Mucosa of descending colon (tissue), 3 donors: ENCODE measurements at regions not wholly inside any gene's neighbourhood (a gene's known extent, or its start where the extent isn't known, plus 50 kb on each side); places are given as distances from the start of the nearest gene placed in this dataset.
"Not testable (repeated sequence)": the region's sequence is repeated elsewhere in the genome, so short reads cannot be mapped to it uniquely, and the experiment has no call there.

Experiments used
- ATAC-seq: fragments of 200-7000 bp; cut with Tn5 transposase; one replicate; pipeline ENCODE4 v1.9.1; 2020; ENCODE audit warnings: mild to moderate bottlenecking, moderate library complexity
- DNase-seq, 3 donors: peaks; one replicate each; pipeline ENCODE4 v3.0.0-alpha.2; 2020
- H3K36me3 ChIP-seq: fragments of 200-600 bp; one replicate; pipeline ENCODE4 v1.8.0; 2021; ENCODE audit warnings: low read depth, mild to moderate bottlenecking
- H3K4me1 ChIP-seq: fragments of 200-600 bp; one replicate; pipeline ENCODE4 v1.8.0; 2021; ENCODE audit warnings: low read depth, mild to moderate bottlenecking
- H3K4me3 ChIP-seq: fragments of 200-600 bp; one replicate; pipeline ENCODE4 v1.8.0; 2021; ENCODE audit warnings: mild to moderate bottlenecking
- H3K9me3 ChIP-seq: fragments of 200-600 bp; one replicate; pipeline ENCODE4 v1.8.0; 2021; ENCODE audit warnings: mild to moderate bottlenecking
- intact Hi-C, 2 donors: fragments of 100-400 bp; cut with DNase I in 1 of 2; cut with micrococcal nuclease in 1 of 2; formaldehyde crosslinking; loops; one replicate each; pipeline versions ENCODE4 v1.11.0 to v1.11.1; 2022; cut with DNase I, micrococcal nuclease
- TF ChIP-seq, protein P1 (sequence below): fragments of 200-600 bp; IDR thresholded peaks from one replicate; pipeline ENCODE4 v1.8.0; 2022; ENCODE audit warnings: antibody characterized with exemption, mild to moderate bottlenecking
- donor health status: DM: no; HTN: no; CAD: no; lungs with moderate emphysema.
- donor health status: DM: no; HTN: no; CAD: no.
- donor health status: DM: no; HTN: yes; CAD: no.

DNA sequence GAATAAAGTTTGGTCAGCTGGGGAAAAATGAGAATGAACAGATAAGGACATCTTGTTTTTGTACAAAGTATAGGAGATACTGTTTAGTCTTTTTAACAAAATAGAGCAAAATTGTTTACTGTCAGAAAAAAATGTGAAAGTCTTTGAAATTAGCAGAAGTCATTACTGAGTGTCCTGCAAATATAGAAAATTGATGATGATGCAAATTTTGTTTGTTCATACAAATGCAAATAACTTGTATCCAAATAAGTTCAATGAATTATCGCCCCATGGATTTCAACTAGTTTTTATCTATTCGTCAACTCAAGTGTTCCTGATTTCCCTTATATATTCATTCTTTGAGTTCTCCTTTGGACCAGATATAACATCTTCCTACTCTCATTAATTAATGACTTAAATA, 378.0 kb upstream of the SGO1 start:
- TF ChIP-seq, protein P1, sequence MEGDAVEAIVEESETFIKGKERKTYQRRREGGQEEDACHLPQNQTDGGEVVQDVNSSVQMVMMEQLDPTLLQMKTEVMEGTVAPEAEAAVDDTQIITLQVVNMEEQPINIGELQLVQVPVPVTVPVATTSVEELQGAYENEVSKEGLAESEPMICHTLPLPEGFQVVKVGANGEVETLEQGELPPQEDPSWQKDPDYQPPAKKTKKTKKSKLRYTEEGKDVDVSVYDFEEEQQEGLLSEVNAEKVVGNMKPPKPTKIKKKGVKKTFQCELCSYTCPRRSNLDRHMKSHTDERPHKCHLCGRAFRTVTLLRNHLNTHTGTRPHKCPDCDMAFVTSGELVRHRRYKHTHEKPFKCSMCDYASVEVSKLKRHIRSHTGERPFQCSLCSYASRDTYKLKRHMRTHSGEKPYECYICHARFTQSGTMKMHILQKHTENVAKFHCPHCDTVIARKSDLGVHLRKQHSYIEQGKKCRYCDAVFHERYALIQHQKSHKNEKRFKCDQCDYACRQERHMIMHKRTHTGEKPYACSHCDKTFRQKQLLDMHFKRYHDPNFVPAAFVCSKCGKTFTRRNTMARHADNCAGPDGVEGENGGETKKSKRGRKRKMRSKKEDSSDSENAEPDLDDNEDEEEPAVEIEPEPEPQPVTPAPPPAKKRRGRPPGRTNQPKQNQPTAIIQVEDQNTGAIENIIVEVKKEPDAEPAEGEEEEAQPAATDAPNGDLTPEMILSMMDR: no peak
- intact Hi-C loops: no loop called here

DNA sequence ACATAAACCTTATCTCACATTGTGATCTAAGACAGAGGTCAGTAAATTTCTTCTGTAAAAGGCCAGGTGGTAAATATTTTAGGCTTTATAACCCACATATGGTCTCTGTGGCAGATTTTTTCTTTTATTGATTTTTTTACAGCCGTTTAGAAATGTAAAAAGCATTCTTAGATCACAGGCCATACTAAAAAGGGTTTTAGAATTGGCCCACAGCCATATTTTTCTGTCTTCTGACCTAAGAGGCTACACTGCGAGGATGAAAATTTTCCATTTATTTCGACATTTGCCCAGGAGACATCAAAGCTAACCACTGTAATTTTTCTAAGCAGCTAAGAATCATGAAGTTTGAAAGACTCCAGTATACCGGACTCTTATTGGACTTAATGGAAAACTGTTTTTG, 377.2 kb upstream of the SGO1 start:
- intact Hi-C loops: no loop called here
- no peak for ATAC-seq

More for the DNA sequence above, 378.0 kb upstream of the SGO1 start:
- ATAC-seq (no peak), DNase-seq (no peak)
- no peaks in the 10 kb centered on the region for H3K4me1 ChIP-seq
- H3K4me3 ChIP-seq: no peak overlapping the region
- H3K36me3 ChIP-seq: no peaks in the 10 kb centered on the region
- peaks cover 19% of the 10 kb centered on the region for H3K9me3 ChIP-seq

DNA sequence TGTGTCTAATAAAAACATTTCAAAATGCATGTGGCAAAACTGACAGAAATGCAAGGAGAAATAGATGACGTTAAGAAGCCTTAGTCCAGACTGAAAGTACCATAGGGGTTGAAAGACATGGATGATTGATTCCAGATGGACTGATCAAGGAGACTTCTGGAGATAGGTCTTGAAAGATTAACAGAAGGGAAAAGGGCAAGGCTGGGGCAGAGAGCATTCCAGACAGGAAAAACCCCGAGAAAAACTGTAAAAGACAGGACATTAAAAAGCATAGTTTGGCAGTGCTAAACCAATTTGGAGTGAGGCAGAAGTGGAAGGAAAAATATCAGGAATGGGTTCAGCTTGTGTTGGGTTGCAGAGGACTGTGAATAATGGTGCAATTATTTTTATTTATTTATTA, 375.2 kb upstream of the SGO1 start:
- intact Hi-C loops: no loop called here
- Histone ChIP-seq H3K4me3 (no peak overlapping the region), H3K9me3 (peaks cover 16% of the 10 kb centered on the region), H3K36me3 (no peaks in the 10 kb centered on the region), H3K4me1 (no peaks in the 10 kb centered on the region)
- ATAC-seq: no peak
- no peak for DNase-seq
- TF ChIP-seq, protein P1: no peak

More for the DNA sequence above, 377.2 kb upstream of the SGO1 start:
- no peaks in the 10 kb centered on the region for H3K36me3 ChIP-seq
- H3K9me3 ChIP-seq: peaks cover 21% of the 10 kb centered on the region
- no peaks in the 10 kb centered on the region for H3K4me1 ChIP-seq
- TF ChIP-seq, protein P1: no peak
- H3K4me3 ChIP-seq: no peak overlapping the region
- no peak for DNase-seq

DNA sequence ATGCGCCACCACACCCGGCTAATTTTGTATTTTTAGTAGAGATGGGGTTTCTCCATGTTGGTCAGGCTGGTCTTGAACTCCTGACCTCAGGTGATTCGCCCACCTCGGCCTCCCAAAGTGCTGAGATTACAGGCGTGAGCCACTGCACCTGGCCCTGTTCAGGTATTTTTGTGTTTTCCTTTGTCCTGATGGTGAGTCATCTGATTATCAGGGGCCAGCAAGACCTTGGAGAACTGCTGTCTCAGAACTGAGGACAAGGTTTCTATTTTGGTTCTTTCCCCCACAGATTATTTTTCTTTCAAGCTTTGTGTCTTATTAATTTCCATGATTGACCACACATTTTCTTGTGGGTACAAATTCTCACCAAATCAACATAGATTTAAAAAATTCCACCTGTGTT, 374.4 kb upstream of the SGO1 start:
- H3K4me1 ChIP-seq, H3K4me3 ChIP-seq, intact Hi-C loops, H3K36me3 ChIP-seq, ATAC-seq, DNase-seq: not testable (repeated sequence)
- peaks cover 17% of the 10 kb centered on the region for H3K9me3 ChIP-seq

DNA sequence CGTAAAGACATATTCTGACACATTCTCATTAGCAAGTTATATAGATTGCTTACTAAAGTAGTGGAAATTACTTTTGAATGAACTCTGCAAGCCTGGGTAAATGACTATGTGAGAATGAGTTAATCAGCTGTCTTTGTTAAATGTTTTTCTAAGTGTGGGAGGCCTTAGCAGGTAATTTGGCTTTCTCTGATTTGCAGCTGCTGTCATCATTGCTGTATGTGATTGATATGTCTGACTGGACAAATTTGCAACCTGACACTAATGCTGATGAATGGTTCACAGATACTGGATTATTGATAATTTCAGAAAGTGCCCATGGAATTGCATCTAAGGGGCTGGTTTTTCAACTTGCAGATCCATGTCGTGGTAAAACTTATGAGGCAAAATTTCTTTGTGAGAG, 372.2 kb upstream of the SGO1 start:
- intact Hi-C loops: no loop called here
- Histone ChIP-seq H3K9me3 (peaks cover 21% of the 10 kb centered on the region), H3K4me3 (no peak overlapping the region), H3K4me1 (no peaks in the 10 kb centered on the region), H3K36me3 (no peaks in the 10 kb centered on the region)
- no peak for DNase-seq
- no peak for ATAC-seq
- TF ChIP-seq, protein P1: no peak

DNA sequence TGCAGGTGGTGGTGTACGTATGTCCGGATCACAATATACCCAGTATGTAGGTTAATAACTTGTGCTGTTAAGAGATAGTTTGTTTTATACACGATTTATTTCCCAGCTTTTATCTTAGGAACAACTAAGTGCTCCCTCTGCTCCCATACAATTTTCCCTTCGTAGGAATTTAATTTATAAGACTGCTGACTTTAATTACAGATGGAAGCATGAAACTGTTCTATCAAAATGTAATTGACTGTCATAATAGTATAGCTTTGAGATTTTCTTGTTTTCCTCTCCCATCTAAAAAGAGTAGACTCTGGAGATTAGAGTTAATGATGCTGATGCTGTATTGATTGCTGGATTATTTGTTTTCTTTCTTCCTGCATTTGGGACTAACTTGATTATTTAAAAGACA, 370.7 kb upstream of the SGO1 start:
- TF ChIP-seq, protein P1: no peak
- DNase-seq (no peak), ATAC-seq (no peak)
- H3K9me3 ChIP-seq: peaks cover 30% of the 10 kb centered on the region
- no peaks in the 10 kb centered on the region for H3K4me1 ChIP-seq
- intact Hi-C loops: no loop called here
- H3K36me3 ChIP-seq: no peaks in the 10 kb centered on the region
- no peak overlapping the region for H3K4me3 ChIP-seq
